KMS-11 (cell line): ENCODE measurements at regions not wholly inside any gene's neighbourhood (a gene's known extent, or its start where the extent isn't known, plus 50 kb on each side); places are given as distances from the start of the nearest gene placed in this dataset.

ENCODE experiments used
- H2AFZ ChIP-seq: fragments of 200-600 bp; sonication (generic); 2 replicates; pipeline ENCODE4 v1.6.1; 2016; ENCODE audit warnings: antibody characterized with exemption, mixed run types, low read depth
- H3K27ac ChIP-seq: fragments of 200-600 bp; sonication (generic); 2 replicates; pipeline ENCODE4 v1.6.1; 2016; ENCODE audit warnings: mild to moderate bottlenecking, mixed run types
- H3K27me3 ChIP-seq: fragments of 200-600 bp; sonication (generic); 2 replicates; pipeline ENCODE4 v1.6.1; 2017; ENCODE audit warnings: mild to moderate bottlenecking, low read depth, mixed run types, moderate library complexity; ENCODE audit not compliant: insufficient read depth
- H3K36me3 ChIP-seq: fragments of 200-600 bp; sonication (generic); 2 replicates; pipeline ENCODE4 v1.6.1; 2017; ENCODE audit warnings: mild to moderate bottlenecking, mixed run types; ENCODE audit not compliant: insufficient read depth
- H3K4me1 ChIP-seq: fragments of 200-600 bp; sonication (generic); 2 replicates; pipeline ENCODE4 v1.6.1; 2016; ENCODE audit warnings: mild to moderate bottlenecking, low read depth, mixed run types; ENCODE audit not compliant: poor library complexity, severe bottlenecking
- H3K4me2 ChIP-seq: fragments of 200-600 bp; sonication (generic); 2 replicates; pipeline ENCODE4 v1.7.0; 2016; ENCODE audit warnings: mild to moderate bottlenecking, mixed run types
- H3K4me3 ChIP-seq: fragments of 200-600 bp; sonication (generic); IDR thresholded peaks from 2 replicates; pipeline ENCODE4 v1.6.1; 2017; ENCODE audit warnings: low read depth, low read length, mixed read lengths; ENCODE audit not compliant: insufficient read depth
- H3K79me2 ChIP-seq: fragments of 200-600 bp; sonication (generic); 2 replicates; pipeline ENCODE4 v1.6.1; 2016; ENCODE audit warnings: low read depth, mixed run types; ENCODE audit not compliant: insufficient read depth
- H3K9ac ChIP-seq: fragments of 200-600 bp; sonication (generic); 2 replicates; pipeline ENCODE4 v1.6.1; 2016; ENCODE audit warnings: mild to moderate bottlenecking, mixed run types
- H4K20me1 ChIP-seq: fragments of 200-600 bp; sonication (generic); 2 replicates; pipeline ENCODE4 v1.6.1; 2016; ENCODE audit warnings: mild to moderate bottlenecking, mixed run types; ENCODE audit not compliant: insufficient read depth
- TF ChIP-seq, protein P1 (sequence below): fragments of 200-600 bp; sonication (generic); conservative IDR thresholded peaks from 2 replicates; pipeline ENCODE4 v1.6.1; 2017; ENCODE audit warnings: low read depth, mild to moderate bottlenecking, antibody characterized with exemption, low read length, moderate library complexity, mixed read lengths

DNA sequence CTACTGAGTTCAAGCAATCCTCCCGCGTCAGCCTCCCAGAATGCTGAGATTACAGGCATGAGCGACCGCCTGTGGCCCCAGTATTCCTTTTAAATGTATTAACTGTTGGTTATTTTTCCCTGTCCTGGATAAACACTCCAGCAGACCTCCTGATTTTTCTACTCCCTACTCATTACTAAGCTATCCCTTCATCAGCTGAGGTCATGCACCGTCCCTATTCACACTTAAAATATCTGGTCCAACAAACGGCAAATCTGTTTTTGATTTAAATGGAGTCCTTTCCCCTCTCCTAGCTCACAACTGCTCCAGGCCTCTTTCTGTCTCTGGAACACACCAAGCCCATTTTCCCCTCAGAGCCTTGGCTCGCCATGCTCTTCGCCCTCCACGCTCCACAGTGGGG is 1003.3 kb upstream of the TMEM132C start:
- TF ChIP-seq, protein P1, sequence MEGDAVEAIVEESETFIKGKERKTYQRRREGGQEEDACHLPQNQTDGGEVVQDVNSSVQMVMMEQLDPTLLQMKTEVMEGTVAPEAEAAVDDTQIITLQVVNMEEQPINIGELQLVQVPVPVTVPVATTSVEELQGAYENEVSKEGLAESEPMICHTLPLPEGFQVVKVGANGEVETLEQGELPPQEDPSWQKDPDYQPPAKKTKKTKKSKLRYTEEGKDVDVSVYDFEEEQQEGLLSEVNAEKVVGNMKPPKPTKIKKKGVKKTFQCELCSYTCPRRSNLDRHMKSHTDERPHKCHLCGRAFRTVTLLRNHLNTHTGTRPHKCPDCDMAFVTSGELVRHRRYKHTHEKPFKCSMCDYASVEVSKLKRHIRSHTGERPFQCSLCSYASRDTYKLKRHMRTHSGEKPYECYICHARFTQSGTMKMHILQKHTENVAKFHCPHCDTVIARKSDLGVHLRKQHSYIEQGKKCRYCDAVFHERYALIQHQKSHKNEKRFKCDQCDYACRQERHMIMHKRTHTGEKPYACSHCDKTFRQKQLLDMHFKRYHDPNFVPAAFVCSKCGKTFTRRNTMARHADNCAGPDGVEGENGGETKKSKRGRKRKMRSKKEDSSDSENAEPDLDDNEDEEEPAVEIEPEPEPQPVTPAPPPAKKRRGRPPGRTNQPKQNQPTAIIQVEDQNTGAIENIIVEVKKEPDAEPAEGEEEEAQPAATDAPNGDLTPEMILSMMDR = no peak
- Histone ChIP-seq H3K27ac (no peak overlapping the region), H3K4me1 (no peaks in the 10 kb centered on the region), H3K4me2 (no peak overlapping the region), H3K4me3 (no peak overlapping the region), H3K27me3 (no peaks in the 10 kb centered on the region), H3K79me2 (no peaks in the 10 kb centered on the region), H2AFZ (no peak overlapping the region), H3K36me3 (no peaks in the 10 kb centered on the region), H3K9ac (no peak overlapping the region), H4K20me1 (no peaks in the 10 kb centered on the region)

DNA sequence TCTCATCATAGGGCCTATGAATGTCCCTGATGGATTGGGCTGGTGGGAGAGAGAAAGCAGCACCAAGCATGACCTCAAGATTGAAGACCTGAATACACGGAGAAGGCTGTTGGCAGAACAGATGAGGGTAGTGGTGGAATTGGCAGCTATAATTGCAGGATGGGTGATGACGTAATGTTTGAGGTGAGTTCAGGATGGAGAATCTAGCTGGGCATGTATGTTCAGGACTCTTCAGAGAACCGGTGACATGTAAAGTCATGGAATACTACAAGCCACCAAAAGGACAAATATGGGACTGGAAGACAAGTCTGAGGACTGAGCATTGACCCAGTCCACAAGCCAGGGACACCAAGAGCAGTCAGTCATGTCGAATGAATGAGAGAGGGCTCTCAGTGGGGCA is 999.8 kb upstream of the TMEM132C start:
- H3K27me3 ChIP-seq = no peaks in the 10 kb centered on the region
- H3K4me1 ChIP-seq = no peaks in the 10 kb centered on the region
- H3K4me2 ChIP-seq = no peak overlapping the region
- H3K9ac ChIP-seq = no peak overlapping the region
- no peak overlapping the region for H3K4me3 ChIP-seq
- no peak overlapping the region for H3K27ac ChIP-seq
- H2AFZ ChIP-seq = no peak overlapping the region
- no peaks in the 10 kb centered on the region for H3K36me3 ChIP-seq
- TF ChIP-seq, protein P1 = no peak
- no peaks in the 10 kb centered on the region for H3K79me2 ChIP-seq
- no peaks in the 10 kb centered on the region for H4K20me1 ChIP-seq

DNA sequence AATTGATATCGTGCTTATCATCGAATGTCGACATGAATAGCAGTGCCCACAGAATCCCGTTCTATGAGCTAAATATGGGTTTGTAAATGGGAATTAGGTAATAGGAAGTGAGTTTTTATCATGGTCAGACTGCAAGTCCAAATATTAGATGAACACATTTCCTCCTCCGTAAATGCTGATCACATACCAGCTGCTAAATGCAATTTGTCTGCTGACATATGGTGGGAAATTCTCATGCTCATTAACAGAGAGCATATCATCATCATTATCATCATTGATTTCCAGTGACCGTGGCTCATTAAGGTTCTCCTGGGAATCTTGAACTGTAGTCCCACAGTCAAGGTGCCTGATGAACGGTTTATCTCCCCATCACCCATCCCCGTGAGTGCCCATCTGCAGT is 998.8 kb upstream of the TMEM132C start:
- Histone ChIP-seq H4K20me1 (no peaks in the 10 kb centered on the region), H3K4me2 (no peak overlapping the region), H3K36me3 (no peaks in the 10 kb centered on the region), H3K4me3 (no peak overlapping the region), H3K79me2 (no peaks in the 10 kb centered on the region), H3K9ac (no peak overlapping the region), H3K4me1 (no peaks in the 10 kb centered on the region), H3K27ac (no peak overlapping the region), H3K27me3 (no peaks in the 10 kb centered on the region), H2AFZ (no peak overlapping the region)
- TF ChIP-seq, protein P1 = no peak

DNA sequence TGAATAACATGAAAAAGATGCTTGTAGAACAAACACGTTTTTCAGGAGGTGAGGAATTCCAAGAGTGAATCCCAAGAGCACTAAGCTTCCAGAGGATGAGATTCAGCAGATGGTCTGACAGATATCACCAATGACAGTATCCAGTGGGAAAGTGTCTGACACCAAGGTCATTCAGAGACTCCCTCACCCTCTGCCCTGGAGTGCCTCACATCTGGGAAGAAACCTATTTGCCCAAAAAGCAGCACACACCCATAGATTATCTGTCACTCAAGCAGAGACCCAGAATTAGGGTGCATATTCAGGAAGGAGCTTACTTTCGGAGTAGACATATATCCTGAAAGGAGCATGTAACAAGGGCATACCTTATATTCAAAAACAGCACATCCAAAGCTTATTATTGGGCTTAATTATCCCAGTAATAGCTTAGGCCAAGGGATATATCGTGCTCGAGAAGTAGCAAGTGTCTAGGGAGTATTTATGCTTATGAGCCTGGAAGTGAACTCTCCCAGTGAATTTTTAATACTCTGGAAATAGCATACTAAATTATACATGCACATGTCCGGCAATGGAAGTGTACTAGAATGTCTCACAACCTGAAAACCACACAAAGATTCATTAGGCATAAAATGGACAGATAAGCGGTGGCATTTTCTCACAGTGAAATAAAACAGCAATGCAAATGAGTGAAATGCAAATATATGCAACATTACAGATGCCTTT is 998.1 kb upstream of the TMEM132C start:
- no peaks in the 10 kb centered on the region for H3K27me3 ChIP-seq
- no peaks in the 10 kb centered on the region for H3K36me3 ChIP-seq
- no peak overlapping the region for H3K4me3 ChIP-seq
- H4K20me1 ChIP-seq = no peaks in the 10 kb centered on the region
- no peak overlapping the region for H3K27ac ChIP-seq
- H3K9ac ChIP-seq = no peak overlapping the region
- TF ChIP-seq, protein P1 = no peak
- no peak overlapping the region for H2AFZ ChIP-seq
- H3K79me2 ChIP-seq = no peaks in the 10 kb centered on the region
- no peak overlapping the region for H3K4me2 ChIP-seq
- H3K4me1 ChIP-seq = no peaks in the 10 kb centered on the region
